GM19455 (cell line): ENCODE measurements at regions not wholly inside any gene's neighbourhood (a gene's known extent, or its start where the extent isn't known, plus 50 kb on each side); places are given as distances from the start of the nearest gene placed in this dataset.
"Not testable (repeated sequence)": the region's sequence is repeated elsewhere in the genome, so short reads cannot be mapped to it uniquely, and the experiment has no call there.

Experiments used
- ATAC-seq: cut with Tn5 transposase; IDR thresholded peaks from one replicate; pipeline ENCODE4 v1.9.1; 2021; ENCODE audit not compliant: unreplicated experiment

GRCh38 chr5:155114655-155115054 is 101.1 kb downstream of the KIF4B start:
- ATAC-seq, result no peak

- no peak for ATAC-seq
These were observed 103.1 kb downstream of the KIF4B start for GRCh38 chr5:155116456-155117251.

GRCh38 chr5:155125551-155126095 is 112.1 kb downstream of the KIF4B start:
- no peak for ATAC-seq

- no peak for ATAC-seq
These were observed 113.0 kb downstream of the KIF4B start for GRCh38 chr5:155126573-155126972.

GRCh38 chr5:155127552-155127951 is 114.0 kb downstream of the KIF4B start:
- no peak for ATAC-seq

GRCh38 chr5:155128786-155129512 is 115.4 kb downstream of the KIF4B start:
- no peak for ATAC-seq

- no peak for ATAC-seq
These were observed 115.9 kb downstream of the KIF4B start for GRCh38 chr5:155129513-155129880.

GRCh38 chr5:155134130-155134529 is 120.6 kb downstream of the KIF4B start:
- ATAC-seq, result no peak

- no peak for ATAC-seq
These were observed 122.8 kb downstream of the KIF4B start for GRCh38 chr5:155136216-155136850.

- ATAC-seq, result no peak
These were observed 124.1 kb downstream of the KIF4B start for GRCh38 chr5:155137683-155138082.

- ATAC-seq, result no peak
These were observed 127.1 kb downstream of the KIF4B start for GRCh38 chr5:155140646-155141045.

- no peak for ATAC-seq
These were observed 131.4 kb downstream of the KIF4B start for GRCh38 chr5:155144956-155145355.

GRCh38 chr5:155147222-155147621 is 133.7 kb downstream of the KIF4B start:
- no peak for ATAC-seq

- ATAC-seq, result no peak
These were observed 135.1 kb downstream of the KIF4B start for GRCh38 chr5:155148694-155149093.

GRCh38 chr5:155150012-155150411 is 136.5 kb downstream of the KIF4B start:
- ATAC-seq, result no peak

GRCh38 chr5:155154973-155155372 is 141.4 kb downstream of the KIF4B start:
- ATAC-seq, result no peak

GRCh38 chr5:155163084-155163483 is 149.5 kb downstream of the KIF4B start:
- ATAC-seq, result not testable (repeated sequence)

GRCh38 chr5:155167736-155168135 is 154.2 kb downstream of the KIF4B start:
- ATAC-seq, result no peak

- no peak for ATAC-seq
These were observed 168.0 kb downstream of the KIF4B start for GRCh38 chr5:155181542-155181941.

GRCh38 chr5:155189476-155189875 is 175.9 kb downstream of the KIF4B start:
- no peak for ATAC-seq

- ATAC-seq, result no peak
These were observed 176.4 kb downstream of the KIF4B start for GRCh38 chr5:155189981-155190380.

GRCh38 chr5:155193029-155193428 is 179.5 kb downstream of the KIF4B start:
- ATAC-seq, result no peak
